ENCODE measurements at regions not wholly inside any gene's neighbourhood (a gene's known extent, or its start where the extent isn't known, plus 50 kb on each side); places are given as distances from the start of the nearest gene placed in this dataset.

DNA sequence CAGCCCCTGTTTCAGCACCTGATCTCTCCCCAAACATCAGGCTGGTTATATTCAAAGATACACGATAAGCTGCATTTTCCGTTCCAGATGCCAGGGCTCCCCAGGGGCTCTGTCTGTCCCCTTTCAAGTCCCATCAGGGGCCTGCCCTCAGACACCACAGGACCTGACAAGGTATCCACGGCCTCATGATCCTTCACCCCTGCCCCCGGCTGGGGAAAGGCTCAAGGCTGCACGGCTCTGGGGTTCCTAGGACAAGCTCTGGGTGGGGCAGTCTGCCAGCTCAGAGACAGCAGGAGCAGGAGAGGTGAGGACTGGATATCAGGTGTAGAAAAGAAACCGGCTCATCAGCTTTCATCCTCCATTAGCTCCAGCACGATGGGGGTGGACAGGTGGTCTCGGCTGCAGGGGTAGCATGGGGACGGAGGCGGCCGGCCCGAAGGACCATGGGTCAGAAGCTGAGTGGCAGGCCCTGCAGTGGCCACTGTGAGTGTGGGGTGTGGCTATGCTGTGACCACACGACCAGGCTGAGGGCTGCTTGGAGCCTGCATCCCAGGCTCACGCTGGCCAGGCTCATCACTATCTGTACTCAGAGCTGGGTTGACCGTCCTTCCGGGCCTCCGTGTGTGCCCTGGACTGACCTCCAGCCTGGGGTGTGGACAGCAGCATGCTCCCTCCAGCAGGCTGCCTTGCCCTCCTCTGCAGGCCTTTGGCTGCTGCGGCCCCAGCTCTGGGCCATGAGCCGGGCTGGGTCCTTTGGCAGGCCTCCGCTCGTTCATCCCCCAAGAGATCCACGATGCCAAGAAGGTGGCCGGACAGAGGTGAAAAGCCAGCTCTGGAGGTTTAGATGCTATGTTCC, 386.2 kb downstream of the THBS2 start:
- Histone ChIP-seq H3K27me3 (ENCODE audit: control insufficient read depth in 1 of 2, insufficient read depth in 1 of 2, low read length in 2 of 2) (peaks cover 8 to 38% of the 10 kb centered on the region in 2 experiments), H3K23ac (ENCODE audit: low read length in 2 of 2) (no peak overlapping the region), H4K91ac (ENCODE audit: low read length) (no peak overlapping the region), H3K4me1 (ENCODE audit: control insufficient read depth, insufficient read depth, low read depth, low read length) (no peaks in the 10 kb centered on the region), H3K14ac (ENCODE audit: low read length in 2 of 2) (no peak overlapping the region), H2BK120ac (ENCODE audit: low read depth, low read length) (no peak overlapping the region), H3K18ac (ENCODE audit: low read depth in 1 of 2, low read length in 2 of 2) (no peak overlapping the region), H2BK12ac (ENCODE audit: low read length in 2 of 2) (no peak overlapping the region), H3K4ac (ENCODE audit: low read depth in 1 of 2, low read length in 2 of 2) (no peak overlapping the region), H3K4me3 (ENCODE audit: insufficient read depth in 1 of 2, low read depth in 1 of 2, low read length in 2 of 2) (no peak overlapping the region), H3K27ac (ENCODE audit: low read length, poor library complexity, severe bottlenecking) (no peak overlapping the region), H2AK5ac (ENCODE audit: low read length, severe bottlenecking) (no peak overlapping the region), H3K9ac (ENCODE audit: low read length) (no peak overlapping the region), H4K8ac (ENCODE audit: low read length) (no peak overlapping the region), H2BK5ac (ENCODE audit: low read depth, low read length, poor library complexity, severe bottlenecking) (no peak overlapping the region), H3K4me2 (ENCODE audit: low read length, poor library complexity, severe bottlenecking) (no peak overlapping the region), H3K36me3 (ENCODE audit: control insufficient read depth in 1 of 2, insufficient read depth in 2 of 2, low read depth in 1 of 2, low read length in 2 of 2) (no peaks in the 10 kb centered on the region), H2BK15ac (ENCODE audit: low read depth, poor library complexity, severe bottlenecking) (no peak overlapping the region), H3K9me3 (ENCODE audit: control insufficient read depth, low read length) (no peaks in the 10 kb centered on the region), H3K79me1 (replicated peaks; ENCODE audit: low read length, poor library complexity, severe bottlenecking) (no peaks in the 10 kb centered on the region), H2AFZ (ENCODE audit: low read depth, low read length) (no peak overlapping the region)
- DNase-seq, result no peak
- WGBS, result 90% methylated on average over 22 of the region's 23 CpGs

GRCh38 chr6:168866534-168866933, 387.1 kb downstream of the THBS2 start:
- Histone ChIP-seq H4K91ac (ENCODE audit: low read length) (no peak overlapping the region), H3K9me3 (ENCODE audit: control insufficient read depth, low read length) (no peaks in the 10 kb centered on the region), H3K4ac (ENCODE audit: low read depth in 1 of 2, low read length in 2 of 2) (no peak overlapping the region), H2AK5ac (ENCODE audit: low read length, severe bottlenecking) (no peak overlapping the region), H2BK12ac (ENCODE audit: low read length in 2 of 2) (no peak overlapping the region), H3K4me2 (ENCODE audit: low read length, poor library complexity, severe bottlenecking) (no peak overlapping the region), H2AFZ (ENCODE audit: low read depth, low read length) (no peak overlapping the region), H3K27ac (ENCODE audit: low read length, poor library complexity, severe bottlenecking) (no peak overlapping the region), H3K27me3 (ENCODE audit: control insufficient read depth in 1 of 2, insufficient read depth in 1 of 2, low read length in 2 of 2) (peaks cover 4 to 31% of the 10 kb centered on the region in 2 experiments), H3K18ac (ENCODE audit: low read depth in 1 of 2, low read length in 2 of 2) (no peak overlapping the region), H4K8ac (ENCODE audit: low read length) (no peak overlapping the region), H3K36me3 (ENCODE audit: control insufficient read depth in 1 of 2, insufficient read depth in 2 of 2, low read depth in 1 of 2, low read length in 2 of 2) (no peaks in the 10 kb centered on the region), H3K79me1 (replicated peaks; ENCODE audit: low read length, poor library complexity, severe bottlenecking) (no peaks in the 10 kb centered on the region), H3K4me3 (ENCODE audit: insufficient read depth in 1 of 2, low read depth in 1 of 2, low read length in 2 of 2) (no peak overlapping the region), H2BK5ac (ENCODE audit: low read depth, low read length, poor library complexity, severe bottlenecking) (no peak overlapping the region), H2BK15ac (ENCODE audit: low read depth, poor library complexity, severe bottlenecking) (no peak overlapping the region), H2BK120ac (ENCODE audit: low read depth, low read length) (no peak overlapping the region), H3K4me1 (ENCODE audit: control insufficient read depth, insufficient read depth, low read depth, low read length) (no peaks in the 10 kb centered on the region), H3K23ac (ENCODE audit: low read length in 2 of 2) (no peak overlapping the region), H3K9ac (ENCODE audit: low read length) (no peak overlapping the region), H3K14ac (ENCODE audit: low read length in 2 of 2) (no peak overlapping the region)
- 86% methylated on average over 5 of the region's 5 CpGs for WGBS
- DNase-seq, result no peak

GRCh38 chr6:168865522-168865921, 388.1 kb downstream of the THBS2 start:
- Histone ChIP-seq H3K27ac (ENCODE audit: low read length, poor library complexity, severe bottlenecking) (no peak overlapping the region), H3K36me3 (ENCODE audit: control insufficient read depth in 1 of 2, insufficient read depth in 2 of 2, low read depth in 1 of 2, low read length in 2 of 2) (no peaks in the 10 kb centered on the region), H2BK120ac (ENCODE audit: low read depth, low read length) (no peak overlapping the region), H3K27me3 (ENCODE audit: control insufficient read depth in 1 of 2, insufficient read depth in 1 of 2, low read length in 2 of 2) (peaks cover 3 to 28% of the 10 kb centered on the region in 2 experiments), H2AFZ (ENCODE audit: low read depth, low read length) (no peak overlapping the region), H3K9ac (ENCODE audit: low read length) (no peak overlapping the region), H3K18ac (ENCODE audit: low read depth in 1 of 2, low read length in 2 of 2) (no peak overlapping the region), H3K14ac (ENCODE audit: low read length in 2 of 2) (no peak overlapping the region), H3K4me2 (ENCODE audit: low read length, poor library complexity, severe bottlenecking) (no peak overlapping the region), H4K91ac (ENCODE audit: low read length) (no peak overlapping the region), H2AK5ac (ENCODE audit: low read length, severe bottlenecking) (no peak overlapping the region), H2BK12ac (ENCODE audit: low read length in 2 of 2) (no peak overlapping the region), H3K4me3 (ENCODE audit: insufficient read depth in 1 of 2, low read depth in 1 of 2, low read length in 2 of 2) (no peak overlapping the region), H2BK15ac (ENCODE audit: low read depth, poor library complexity, severe bottlenecking) (no peak overlapping the region), H4K8ac (ENCODE audit: low read length) (no peak overlapping the region), H3K79me1 (replicated peaks; ENCODE audit: low read length, poor library complexity, severe bottlenecking) (no peaks in the 10 kb centered on the region), H2BK5ac (ENCODE audit: low read depth, low read length, poor library complexity, severe bottlenecking) (no peak overlapping the region), H3K23ac (ENCODE audit: low read length in 2 of 2) (no peak overlapping the region), H3K9me3 (ENCODE audit: control insufficient read depth, low read length) (no peaks in the 10 kb centered on the region), H3K4ac (ENCODE audit: low read depth in 1 of 2, low read length in 2 of 2) (no peak overlapping the region), H3K4me1 (ENCODE audit: control insufficient read depth, insufficient read depth, low read depth, low read length) (no peaks in the 10 kb centered on the region)
- 95% methylated on average over 4 of the region's 4 CpGs for WGBS
- no peak for DNase-seq

DNA sequence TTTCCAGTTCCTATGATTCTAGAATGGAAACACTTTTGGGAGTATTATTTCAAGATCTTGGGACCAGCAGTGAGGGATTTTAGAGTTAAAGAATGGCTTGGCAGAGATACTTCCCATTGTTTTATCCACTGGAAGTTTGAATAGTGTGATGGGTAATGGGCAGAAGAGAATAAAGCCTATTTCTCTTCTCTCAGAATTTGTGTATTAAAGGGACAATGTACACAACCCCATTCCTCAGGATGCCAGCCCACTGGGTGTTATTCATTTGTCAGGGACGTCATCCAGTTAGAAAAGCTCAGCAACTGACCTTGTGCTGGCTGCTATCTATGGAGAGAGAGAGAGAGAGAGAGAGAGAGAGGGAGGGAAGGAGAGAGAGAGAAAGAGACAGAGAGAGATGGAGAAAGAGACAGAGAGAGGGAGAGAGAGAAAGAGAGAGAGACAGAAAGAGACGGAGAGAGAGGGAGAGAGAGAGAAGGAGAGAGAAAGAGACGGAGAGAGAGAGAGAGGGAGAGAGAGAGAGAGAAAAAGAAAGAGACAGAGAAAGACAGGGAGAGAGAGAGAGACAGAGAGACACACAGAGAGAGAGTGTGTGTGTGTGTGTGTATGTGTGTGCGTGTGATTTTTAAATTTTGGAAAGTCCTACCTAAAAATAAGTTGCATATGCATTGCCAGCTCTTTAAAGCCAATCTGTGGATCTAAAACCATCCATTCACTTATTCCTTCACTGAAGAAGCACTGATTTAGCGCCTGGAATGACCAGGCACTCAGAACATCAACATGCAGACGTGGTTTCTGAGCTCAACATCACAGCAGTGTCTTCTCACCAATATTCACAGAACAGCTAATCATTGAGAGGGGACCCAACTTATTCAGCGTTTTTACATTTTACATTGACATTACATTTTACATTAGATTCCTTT, 388.8 kb downstream of the THBS2 start:
- no peak overlapping the region for H3K4me3 ChIP-seq (ENCODE audit: insufficient read depth in 1 of 2, low read depth in 1 of 2, low read length in 2 of 2)
- H3K36me3 ChIP-seq (ENCODE audit: control insufficient read depth in 1 of 2, insufficient read depth in 2 of 2, low read depth in 1 of 2, low read length in 2 of 2), result no peaks in the 10 kb centered on the region
- H2AFZ ChIP-seq (ENCODE audit: low read depth, low read length), result no peak overlapping the region
- H4K91ac ChIP-seq (ENCODE audit: low read length), result no peak overlapping the region
- no peaks in the 10 kb centered on the region for H3K9me3 ChIP-seq (ENCODE audit: control insufficient read depth, low read length)
- H3K27ac ChIP-seq (ENCODE audit: low read length, poor library complexity, severe bottlenecking), result no peak overlapping the region
- H2AK5ac ChIP-seq (ENCODE audit: low read length, severe bottlenecking), result no peak overlapping the region
- no peak overlapping the region for H3K4ac ChIP-seq (ENCODE audit: low read depth in 1 of 2, low read length in 2 of 2)
- no peak overlapping the region for H2BK120ac ChIP-seq (ENCODE audit: low read depth, low read length)
- no peak overlapping the region for H2BK5ac ChIP-seq (ENCODE audit: low read depth, low read length, poor library complexity, severe bottlenecking)
- no peak overlapping the region for H4K8ac ChIP-seq (ENCODE audit: low read length)
- no peak overlapping the region for H2BK12ac ChIP-seq (ENCODE audit: low read length in 2 of 2)
- no peak overlapping the region for H3K14ac ChIP-seq (ENCODE audit: low read length in 2 of 2)
- 54% methylated on average over 5 of the region's 7 CpGs for WGBS
- no peak overlapping the region for H2BK15ac ChIP-seq (ENCODE audit: low read depth, poor library complexity, severe bottlenecking)
- no peak overlapping the region for H3K9ac ChIP-seq (ENCODE audit: low read length)
- no peaks in the 10 kb centered on the region for H3K4me1 ChIP-seq (ENCODE audit: control insufficient read depth, insufficient read depth, low read depth, low read length)
- no peak overlapping the region for H3K18ac ChIP-seq (ENCODE audit: low read depth in 1 of 2, low read length in 2 of 2)
- H3K23ac ChIP-seq (ENCODE audit: low read length in 2 of 2), result no peak overlapping the region
- H3K4me2 ChIP-seq (ENCODE audit: low read length, poor library complexity, severe bottlenecking), result no peak overlapping the region
- H3K27me3 ChIP-seq (ENCODE audit: control insufficient read depth in 1 of 2, insufficient read depth in 1 of 2, low read length in 2 of 2), result peaks cover 3 to 28% of the 10 kb centered on the region in 2 experiments
- H3K79me1 ChIP-seq (replicated peaks; ENCODE audit: low read length, poor library complexity, severe bottlenecking), result no peaks in the 10 kb centered on the region
- DNase-seq, result no peak
